Type B pancreatic cell (in vitro differentiated cells): ENCODE measurements at regions not wholly inside any gene's neighbourhood (a gene's known extent, or its start where the extent isn't known, plus 50 kb on each side); places are given as distances from the start of the nearest gene placed in this dataset.

ENCODE experiments used
- DNase-seq: peaks from one replicate; pipeline ENCODE4 v3.0.0; 2021; ENCODE audit warnings: mixed read lengths; ENCODE audit not compliant: unreplicated experiment; ENCODE audit errors: extremely low spot score
- H3K27ac Mint-ChIP-seq: 2 replicates; pipeline ENCODE4 v1.8.0; 2021; ENCODE audit warnings: mild to moderate bottlenecking, mixed read lengths
- H3K27me3 Mint-ChIP-seq: 2 replicates; pipeline ENCODE4 v1.8.0; 2021; ENCODE audit warnings: mixed read lengths
- H3K36me3 Mint-ChIP-seq: 2 replicates; pipeline ENCODE4 v1.8.0; 2021; ENCODE audit warnings: mixed read lengths
- H3K4me1 Mint-ChIP-seq: one replicate; pipeline ENCODE4 v1.8.0; 2021; ENCODE audit warnings: mixed read lengths; ENCODE audit not compliant: unreplicated experiment
- H3K4me3 Mint-ChIP-seq: 2 replicates; pipeline ENCODE4 v1.8.0; 2021; ENCODE audit warnings: mild to moderate bottlenecking, mixed read lengths
- H3K9me3 Mint-ChIP-seq: 2 replicates; pipeline ENCODE4 v1.8.0; 2021; ENCODE audit warnings: mixed read lengths
- CTCF ChIP-seq: fragments of 200-600 bp; sonication (generic); conservative IDR thresholded peaks from 2 replicates; pipeline ENCODE4 v1.5.0; 2021; ENCODE audit warnings: antibody characterized with exemption, mild to moderate bottlenecking

GRCh38 chr3:181581656-181582055 is 130.1 kb upstream of the SOX2 start:
- no peak for DNase-seq
- Mint-ChIP-seq H3K4me3 (no peak overlapping the region), H3K4me1 (no peaks in the 10 kb centered on the region), H3K36me3 (no peaks in the 10 kb centered on the region), H3K9me3 (no peaks in the 10 kb centered on the region), H3K27ac (no peak overlapping the region), H3K27me3 (peaks cover 7% of the 10 kb centered on the region)
- TF ChIP-seq CTCF: no peak

- H3K9me3 Mint-ChIP-seq: no peaks in the 10 kb centered on the region
- peaks cover 7% of the 10 kb centered on the region for H3K27me3 Mint-ChIP-seq
- H3K4me3 Mint-ChIP-seq: no peak overlapping the region
- DNase-seq: no peak
- no peak overlapping the region for H3K27ac Mint-ChIP-seq
- no peaks in the 10 kb centered on the region for H3K4me1 Mint-ChIP-seq
- no peaks in the 10 kb centered on the region for H3K36me3 Mint-ChIP-seq
- TF ChIP-seq CTCF: no peak
Observed at GRCh38 chr3:181578743-181579142, 133.0 kb upstream of the SOX2 start.

- H3K9me3 Mint-ChIP-seq: no peaks in the 10 kb centered on the region
Observed at GRCh38 chr3:181572432-181572831, 139.3 kb upstream of the SOX2 start.

GRCh38 chr3:181570472-181570871 is 141.3 kb upstream of the SOX2 start:
- DNase-seq: no peak
- no peaks in the 10 kb centered on the region for H3K4me1 Mint-ChIP-seq
- H3K9me3 Mint-ChIP-seq: no peaks in the 10 kb centered on the region
- H3K36me3 Mint-ChIP-seq: no peaks in the 10 kb centered on the region
- no peak overlapping the region for H3K27ac Mint-ChIP-seq
- no peak for TF ChIP-seq CTCF
- peaks cover 33% of the 10 kb centered on the region for H3K27me3 Mint-ChIP-seq
- H3K4me3 Mint-ChIP-seq: no peak overlapping the region

More at GRCh38 chr3:181572432-181572831, 139.3 kb upstream of the SOX2 start:
- Mint-ChIP-seq H3K4me1 (no peaks in the 10 kb centered on the region), H3K36me3 (no peaks in the 10 kb centered on the region), H3K27me3 (peaks cover 19% of the 10 kb centered on the region), H3K27ac (no peak overlapping the region), H3K4me3 (no peak overlapping the region)
- no peak for DNase-seq
- TF ChIP-seq CTCF: no peak

GRCh38 chr3:181569356-181569940 is 142.3 kb upstream of the SOX2 start:
- Mint-ChIP-seq H3K4me3 (no peak overlapping the region), H3K27me3 (peaks cover 42% of the 10 kb centered on the region), H3K9me3 (no peaks in the 10 kb centered on the region), H3K27ac (no peak overlapping the region), H3K4me1 (no peaks in the 10 kb centered on the region), H3K36me3 (no peaks in the 10 kb centered on the region)
- no peak for DNase-seq
- TF ChIP-seq CTCF: no peak

GRCh38 chr3:181568693-181569092 is 143.0 kb upstream of the SOX2 start:
- no peak overlapping the region for H3K27ac Mint-ChIP-seq
- no peaks in the 10 kb centered on the region for H3K9me3 Mint-ChIP-seq

More at GRCh38 chr3:181568693-181569092, 143.0 kb upstream of the SOX2 start:
- no peak for DNase-seq
- Mint-ChIP-seq H3K4me3 (no peak overlapping the region), H3K27me3 (peaks cover 45% of the 10 kb centered on the region), H3K36me3 (no peaks in the 10 kb centered on the region), H3K4me1 (no peaks in the 10 kb centered on the region)
- no peak for TF ChIP-seq CTCF
